ENCODE measurements at regions not wholly inside any gene's neighbourhood (a gene's known extent, or its start where the extent isn't known, plus 50 kb on each side); places are given as distances from the start of the nearest gene placed in this dataset.

GRCh38 chr12:107284692-107285091 is 191.3 kb upstream of the CRY1 start:
- TF ChIP-seq, protein P1, sequence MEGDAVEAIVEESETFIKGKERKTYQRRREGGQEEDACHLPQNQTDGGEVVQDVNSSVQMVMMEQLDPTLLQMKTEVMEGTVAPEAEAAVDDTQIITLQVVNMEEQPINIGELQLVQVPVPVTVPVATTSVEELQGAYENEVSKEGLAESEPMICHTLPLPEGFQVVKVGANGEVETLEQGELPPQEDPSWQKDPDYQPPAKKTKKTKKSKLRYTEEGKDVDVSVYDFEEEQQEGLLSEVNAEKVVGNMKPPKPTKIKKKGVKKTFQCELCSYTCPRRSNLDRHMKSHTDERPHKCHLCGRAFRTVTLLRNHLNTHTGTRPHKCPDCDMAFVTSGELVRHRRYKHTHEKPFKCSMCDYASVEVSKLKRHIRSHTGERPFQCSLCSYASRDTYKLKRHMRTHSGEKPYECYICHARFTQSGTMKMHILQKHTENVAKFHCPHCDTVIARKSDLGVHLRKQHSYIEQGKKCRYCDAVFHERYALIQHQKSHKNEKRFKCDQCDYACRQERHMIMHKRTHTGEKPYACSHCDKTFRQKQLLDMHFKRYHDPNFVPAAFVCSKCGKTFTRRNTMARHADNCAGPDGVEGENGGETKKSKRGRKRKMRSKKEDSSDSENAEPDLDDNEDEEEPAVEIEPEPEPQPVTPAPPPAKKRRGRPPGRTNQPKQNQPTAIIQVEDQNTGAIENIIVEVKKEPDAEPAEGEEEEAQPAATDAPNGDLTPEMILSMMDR (conservative IDR thresholded peaks at IDR 0.05; ENCODE audit: low read length): no peak
- no peak for TF ChIP-seq EZH2phosphoT487 (IDR thresholded peaks at IDR 0.05; ENCODE audit: borderline replicate concordance)
